Neural crest cell (in vitro differentiated cells): ENCODE measurements at regions not wholly inside any gene's neighbourhood (a gene's known extent, or its start where the extent isn't known, plus 50 kb on each side); places are given as distances from the start of the nearest gene placed in this dataset.
A peak's percentile ranks its signal among the peaks of the same experiment; 100 is the strongest.

Source experiments
- DNase-seq: peaks from one replicate; pipeline ENCODE4 v3.0.0; 2021; ENCODE audit warnings: low read depth, mixed read lengths, low spot score
- H3K27ac Mint-ChIP-seq: one replicate; pipeline ENCODE4 v1.8.0; 2021; ENCODE audit warnings: mild to moderate bottlenecking, mixed read lengths; ENCODE audit not compliant: unreplicated experiment
- H3K27me3 Mint-ChIP-seq: 2 replicates; pipeline ENCODE4 v1.8.0; 2021; ENCODE audit warnings: low read depth, mild to moderate bottlenecking, mixed read lengths
- H3K36me3 Mint-ChIP-seq: 2 replicates; pipeline ENCODE4 v1.8.0; 2021; ENCODE audit warnings: low read depth, mild to moderate bottlenecking, mixed read lengths
- H3K4me1 Mint-ChIP-seq: 2 replicates; pipeline ENCODE4 v1.8.0; 2021; ENCODE audit warnings: mixed read lengths
- H3K4me3 Mint-ChIP-seq: one replicate; pipeline ENCODE4 v1.8.0; 2021; ENCODE audit warnings: mild to moderate bottlenecking, mixed read lengths
- H3K9me3 Mint-ChIP-seq: 2 replicates; pipeline ENCODE4 v1.8.0; 2021; ENCODE audit warnings: mixed read lengths
- CTCF ChIP-seq: fragments of 200-600 bp; sonication (generic); conservative IDR thresholded peaks from 2 replicates; pipeline ENCODE4 v1.5.0; 2021; ENCODE audit warnings: antibody characterized with exemption, mild to moderate bottlenecking

- no peak for DNase-seq
- H3K4me1 Mint-ChIP-seq: peaks cover 8% of the 10 kb centered on the region
- no peak for TF ChIP-seq CTCF
- no peaks in the 10 kb centered on the region for H3K27me3 Mint-ChIP-seq
- H3K9me3 Mint-ChIP-seq: peaks cover 11% of the 10 kb centered on the region
- H3K36me3 Mint-ChIP-seq: peaks cover 3% of the 10 kb centered on the region
- no peak overlapping the region for H3K4me3 Mint-ChIP-seq
- H3K27ac Mint-ChIP-seq: peak overlapping the region; percentile 84
These were observed 99.3 kb upstream of the GRPR start for GRCh38 chrX:16023790-16024734.

DNA sequence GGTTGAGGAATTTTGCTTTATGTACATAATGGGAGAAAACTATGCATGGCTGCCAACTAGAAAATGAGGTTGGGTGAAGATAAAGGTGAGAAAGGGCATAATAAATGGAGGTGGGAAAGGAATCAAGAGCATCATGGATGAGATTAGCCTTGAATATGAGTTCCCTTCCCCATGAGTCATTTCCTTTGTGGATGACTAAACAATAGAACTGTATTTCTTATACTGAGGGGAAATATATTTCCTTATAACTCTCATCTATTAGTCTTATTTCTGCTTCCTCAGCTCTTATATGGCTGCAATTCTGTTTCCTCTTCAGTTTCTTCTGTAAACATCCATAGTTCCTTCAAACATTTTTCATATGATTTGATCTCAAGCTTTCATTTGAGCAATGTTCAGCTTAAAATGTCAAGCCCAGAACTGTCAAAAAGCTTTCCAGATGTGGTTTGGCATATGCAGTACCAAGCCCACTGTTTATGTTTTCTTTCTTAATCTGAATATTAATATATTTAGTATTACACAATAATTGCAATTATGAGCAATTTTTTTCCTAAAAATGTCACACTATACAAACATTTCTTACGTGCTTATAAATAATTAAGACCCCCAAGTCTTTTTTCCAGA lies 100.7 kb upstream of the GRPR start:
- Mint-ChIP-seq H3K9me3 (peaks cover 11% of the 10 kb centered on the region), H3K27me3 (no peaks in the 10 kb centered on the region), H3K27ac (no peak overlapping the region), H3K4me3 (no peak overlapping the region), H3K36me3 (peaks cover 3% of the 10 kb centered on the region), H3K4me1 (peaks cover 8% of the 10 kb centered on the region)
- no peak for DNase-seq
- TF ChIP-seq CTCF: no peak

- DNase-seq: no peak
- H3K4me3 Mint-ChIP-seq: no peak overlapping the region
- no peaks in the 10 kb centered on the region for H3K27me3 Mint-ChIP-seq
- H3K27ac Mint-ChIP-seq: no peak overlapping the region
- peaks cover 11% of the 10 kb centered on the region for H3K9me3 Mint-ChIP-seq
- H3K36me3 Mint-ChIP-seq: peaks cover 3% of the 10 kb centered on the region
- no peak for TF ChIP-seq CTCF
- no peaks in the 10 kb centered on the region for H3K4me1 Mint-ChIP-seq
These were observed 105.1 kb upstream of the GRPR start for GRCh38 chrX:16018291-16018690.

DNA sequence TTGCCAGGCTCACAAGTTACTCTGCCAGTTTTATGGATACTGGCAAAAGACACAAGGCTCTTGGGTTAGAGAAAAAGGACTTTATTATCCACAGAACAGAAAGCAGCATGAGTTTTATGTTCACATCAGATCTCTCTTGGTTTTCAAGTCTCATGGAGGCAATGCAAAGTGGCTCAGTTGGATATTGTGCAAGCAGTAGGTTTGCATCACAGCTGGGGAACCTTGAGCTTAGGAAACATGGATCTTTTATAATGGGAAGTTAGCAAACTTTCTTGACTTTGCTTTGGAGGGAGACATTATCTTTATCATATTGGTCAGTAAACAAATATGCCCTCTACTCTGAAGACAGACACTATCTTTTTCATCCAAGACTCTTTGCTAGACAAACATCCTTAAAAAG lies 109.2 kb upstream of the GRPR start:
- Mint-ChIP-seq H3K4me3 (no peak overlapping the region), H3K4me1 (no peaks in the 10 kb centered on the region)

GRCh38 chrX:16012250-16012649 lies 111.1 kb upstream of the GRPR start:
- Mint-ChIP-seq H3K4me1 (no peaks in the 10 kb centered on the region), H3K27ac (no peak overlapping the region), H3K27me3 (no peaks in the 10 kb centered on the region), H3K4me3 (no peak overlapping the region), H3K36me3 (no peaks in the 10 kb centered on the region), H3K9me3 (no peaks in the 10 kb centered on the region)
- no peak for TF ChIP-seq CTCF
- no peak for DNase-seq

More for the DNA sequence above, 109.2 kb upstream of the GRPR start:
- TF ChIP-seq CTCF: no peak
- no peak for DNase-seq
- Mint-ChIP-seq H3K27ac (no peak overlapping the region), H3K36me3 (no peaks in the 10 kb centered on the region), H3K9me3 (no peaks in the 10 kb centered on the region), H3K27me3 (no peaks in the 10 kb centered on the region)
